ENCODE measurements at regions not wholly inside any gene's neighbourhood (a gene's known extent, or its start where the extent isn't known, plus 50 kb on each side); places are given as distances from the start of the nearest gene placed in this dataset.

GRCh38 chrX:95065151-95065550 lies 1391.1 kb downstream of the FAM133A start:
- H3K4me3 ChIP-seq (ENCODE audit: low read depth, low read length, poor library complexity, severe bottlenecking): no peak overlapping the region
- H4K20me1 ChIP-seq (ENCODE audit: insufficient read depth, low read length): no peaks in the 10 kb centered on the region
- no peak for TF ChIP-seq EZH2phosphoT487 (IDR thresholded peaks at IDR 0.05; ENCODE audit: borderline replicate concordance, low read depth, low read length)
- TF ChIP-seq CTCF (conservative IDR thresholded peaks at IDR 0.05; ENCODE audit: low read length): no peak
- H3K79me2 ChIP-seq (ENCODE audit: insufficient read depth, low read depth, low read length): no peaks in the 10 kb centered on the region
- no peak for DNase-seq (ENCODE audit: low spot score)
- H3K9me2 ChIP-seq (ENCODE audit: insufficient read depth, low read length): no peaks in the 10 kb centered on the region
- ChIA-PET CTCF (ENCODE audit: unreplicated experiment) (no interaction called here), POLR2A (no interaction called here)
- no peaks in the 10 kb centered on the region for H3K36me3 ChIP-seq (ENCODE audit: insufficient read depth, low read length)
- H3K27ac ChIP-seq (ENCODE audit: low read depth, low read length, poor library complexity, severe bottlenecking): no peak overlapping the region
- H3K4me2 ChIP-seq (ENCODE audit: low read length): no peak overlapping the region
- BruUV-seq (replicated peaks): no TSS peak
- no peaks in the 10 kb centered on the region for H3K4me1 ChIP-seq (ENCODE audit: insufficient read depth, low read length, poor library complexity, severe bottlenecking)
- H3K9me3 ChIP-seq (ENCODE audit: low read length): no peaks in the 10 kb centered on the region
- intact Hi-C loops (cut with micrococcal nuclease; ENCODE audit: unreplicated experiment): no loop called here
- no peak overlapping the region for H2AFZ ChIP-seq (ENCODE audit: low read length)

GRCh38 chrX:95071052-95071451 lies 1397.0 kb downstream of the FAM133A start:
- no peak overlapping the region for H2AFZ ChIP-seq (ENCODE audit: low read length)
- no peaks in the 10 kb centered on the region for H3K9me2 ChIP-seq (ENCODE audit: insufficient read depth, low read length)
- no peaks in the 10 kb centered on the region for H3K9me3 ChIP-seq (ENCODE audit: low read length)
- H3K36me3 ChIP-seq (ENCODE audit: insufficient read depth, low read length): no peaks in the 10 kb centered on the region
- TF ChIP-seq CTCF (conservative IDR thresholded peaks at IDR 0.05; ENCODE audit: low read length) (no peak), EZH2phosphoT487 (IDR thresholded peaks at IDR 0.05; ENCODE audit: borderline replicate concordance, low read depth, low read length) (no peak)
- no peaks in the 10 kb centered on the region for H4K20me1 ChIP-seq (ENCODE audit: insufficient read depth, low read length)
- ChIA-PET CTCF (ENCODE audit: unreplicated experiment) (no interaction called here), POLR2A (interaction anchor here (1.0 kb wide), 1 partner anchor 30 kb away, joined by 4 read pairs; no protein-coding TSS in a partner anchor)
- no peaks in the 10 kb centered on the region for H3K79me2 ChIP-seq (ENCODE audit: insufficient read depth, low read depth, low read length)
- H3K27ac ChIP-seq (ENCODE audit: low read depth, low read length, poor library complexity, severe bottlenecking): no peak overlapping the region
- H3K4me3 ChIP-seq (ENCODE audit: low read depth, low read length, poor library complexity, severe bottlenecking): no peak overlapping the region
- H3K4me2 ChIP-seq (ENCODE audit: low read length): no peak overlapping the region
- H3K4me1 ChIP-seq (ENCODE audit: insufficient read depth, low read length, poor library complexity, severe bottlenecking): no peaks in the 10 kb centered on the region
- DNase-seq (ENCODE audit: low spot score): no peak
- intact Hi-C loops (cut with micrococcal nuclease; ENCODE audit: unreplicated experiment): no loop called here
- BruUV-seq (replicated peaks): no TSS peak

GRCh38 chrX:95071621-95072020 lies 1397.6 kb downstream of the FAM133A start:
- Histone ChIP-seq H3K9me2 (ENCODE audit: insufficient read depth, low read length) (no peaks in the 10 kb centered on the region), H3K36me3 (ENCODE audit: insufficient read depth, low read length) (no peaks in the 10 kb centered on the region), H3K4me3 (ENCODE audit: low read depth, low read length, poor library complexity, severe bottlenecking) (no peak overlapping the region), H2AFZ (ENCODE audit: low read length) (no peak overlapping the region), H3K9me3 (ENCODE audit: low read length) (no peaks in the 10 kb centered on the region), H3K27ac (ENCODE audit: low read depth, low read length, poor library complexity, severe bottlenecking) (no peak overlapping the region), H4K20me1 (ENCODE audit: insufficient read depth, low read length) (no peaks in the 10 kb centered on the region), H3K4me1 (ENCODE audit: insufficient read depth, low read length, poor library complexity, severe bottlenecking) (no peaks in the 10 kb centered on the region), H3K4me2 (ENCODE audit: low read length) (no peak overlapping the region), H3K79me2 (ENCODE audit: insufficient read depth, low read depth, low read length) (no peaks in the 10 kb centered on the region)
- CTCF ChIA-PET (ENCODE audit: unreplicated experiment): no interaction called here
- POLR2A ChIA-PET: interaction anchor here (1.0 kb wide), 1 partner anchor 31 kb away, joined by 4 read pairs; no protein-coding TSS in a partner anchor
- no peak for TF ChIP-seq EZH2phosphoT487 (IDR thresholded peaks at IDR 0.05; ENCODE audit: borderline replicate concordance, low read depth, low read length)
- TF ChIP-seq CTCF (conservative IDR thresholded peaks at IDR 0.05; ENCODE audit: low read length): no peak
- no peak for DNase-seq (ENCODE audit: low spot score)
- intact Hi-C loops (cut with micrococcal nuclease; ENCODE audit: unreplicated experiment): no loop called here
- BruUV-seq (replicated peaks): no TSS peak

Measured in OCI-LY7 (cell line).